K562 (cell line): ENCODE measurements at regions not wholly inside any gene's neighbourhood (a gene's known extent, or its start where the extent isn't known, plus 50 kb on each side); places are given as distances from the start of the nearest gene placed in this dataset.

Experiments
- FOSL1 ChIP-seq: fragments of 200-800 bp; sonication (Bioruptor generic); conservative IDR thresholded peaks from 2 replicates; pipeline ENCODE4 v1.6.1; 2016; ENCODE audit warnings: missing genetic modification characterization, missing compliant biosample characterization
- MCM2 ChIP-seq: fragments of 450-650 bp; IDR thresholded peaks from 2 replicates; pipeline ENCODE4 v1.6.1; 2017; ENCODE audit warnings: low read depth, mild to moderate bottlenecking
- POLR2AphosphoS5 ChIP-seq: IDR thresholded peaks from 2 replicates; pipeline ENCODE4 v1.6.1; 2011; ENCODE audit warnings: mild to moderate bottlenecking, low read depth, low read length, moderate library complexity; ENCODE audit not compliant: control insufficient read depth, insufficient read depth
- RCOR1 ChIP-seq, 2 experiments: IDR thresholded peaks; 2 replicates each; pipeline ENCODE4 v1.6.1; 2012; ENCODE audit warnings: low read depth in 2 of 2, low read length in 2 of 2, borderline replicate concordance in 1 of 2, improper control_type of control experiment in 1 of 2
- SMAD2 ChIP-seq: fragments of 150-350 bp; IDR thresholded peaks from 2 replicates; pipeline ENCODE4 v1.6.1; 2014; ENCODE audit warnings: low read depth, mild to moderate bottlenecking, low read length
- TCF7 ChIP-seq: sonication (generic); IDR thresholded peaks from 2 replicates; pipeline ENCODE4 v1.6.1; 2016; ENCODE audit warnings: antibody characterized with exemption, borderline replicate concordance
- YBX1 ChIP-seq: fragments of 450-650 bp; IDR thresholded peaks from 2 replicates; pipeline ENCODE4 v1.7.1; 2016; ENCODE audit warnings: mild to moderate bottlenecking
- ZBTB33 ChIP-seq: sonication (generic); formaldehyde crosslinking; IDR thresholded peaks from 2 replicates; pipeline ENCODE4 v1.8.1; 2023; ENCODE audit warnings: mild to moderate bottlenecking, missing genetic modification reagents
- ZNF124 ChIP-seq: sonication (generic); formaldehyde crosslinking; IDR thresholded peaks from 2 replicates; pipeline ENCODE4 v1.8.1; 2022; ENCODE audit warnings: missing genetic modification reagents
- TF ChIP-seq, protein P1 (sequence below), 3 experiments: IDR thresholded peaks in 2 of 3; conservative IDR thresholded peaks in 1 of 3; 2 replicates each; pipeline ENCODE4 v1.5.1; 2011 to 2012; ENCODE audit warnings: low read length in 3 of 3, mild to moderate bottlenecking in 3 of 3, control low read depth in 2 of 3, improper control_type of control experiment in 1 of 3, inconsistent platforms in 1 of 3, low read depth in 1 of 3, mixed read lengths in 1 of 3, moderate library complexity in 1 of 3; ENCODE audit not compliant: insufficient read depth in 2 of 3

DNA sequence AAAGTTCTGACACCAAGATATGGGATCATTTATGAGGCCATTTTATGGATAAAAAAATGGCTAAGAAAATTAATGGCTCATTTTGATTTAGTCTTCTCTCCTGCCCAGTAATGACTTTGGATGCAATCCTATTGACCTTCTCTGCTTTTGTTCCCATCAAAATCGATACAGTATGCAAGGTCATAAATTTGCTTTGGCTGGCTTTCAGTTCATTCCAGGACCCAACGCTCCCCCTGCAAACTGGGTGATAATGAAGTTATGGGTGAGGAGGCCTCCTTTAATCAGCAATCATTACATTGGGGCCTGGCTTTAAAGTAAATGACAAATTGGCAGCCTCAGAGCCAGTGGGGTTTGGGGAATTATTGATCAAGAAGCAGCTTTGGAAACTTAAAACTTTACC is 351.8 kb upstream of the GYPC start:
- TF ChIP-seq TCF7 (no peak), ZNF124 (CRISPR knock-in tag) (no peak), MCM2 (no peak), YBX1 (no peak), SMAD2 (no peak), RCOR1 (IDR thresholded peaks at IDR 0.05; ENCODE audit: borderline replicate concordance in 1 of 2, low read depth in 2 of 2, low read length in 2 of 2) (no peak), ZBTB33 (no peak), FOSL1 (tag) (no peak), POLR2AphosphoS5 (no peak)
- TF ChIP-seq, protein P1, sequence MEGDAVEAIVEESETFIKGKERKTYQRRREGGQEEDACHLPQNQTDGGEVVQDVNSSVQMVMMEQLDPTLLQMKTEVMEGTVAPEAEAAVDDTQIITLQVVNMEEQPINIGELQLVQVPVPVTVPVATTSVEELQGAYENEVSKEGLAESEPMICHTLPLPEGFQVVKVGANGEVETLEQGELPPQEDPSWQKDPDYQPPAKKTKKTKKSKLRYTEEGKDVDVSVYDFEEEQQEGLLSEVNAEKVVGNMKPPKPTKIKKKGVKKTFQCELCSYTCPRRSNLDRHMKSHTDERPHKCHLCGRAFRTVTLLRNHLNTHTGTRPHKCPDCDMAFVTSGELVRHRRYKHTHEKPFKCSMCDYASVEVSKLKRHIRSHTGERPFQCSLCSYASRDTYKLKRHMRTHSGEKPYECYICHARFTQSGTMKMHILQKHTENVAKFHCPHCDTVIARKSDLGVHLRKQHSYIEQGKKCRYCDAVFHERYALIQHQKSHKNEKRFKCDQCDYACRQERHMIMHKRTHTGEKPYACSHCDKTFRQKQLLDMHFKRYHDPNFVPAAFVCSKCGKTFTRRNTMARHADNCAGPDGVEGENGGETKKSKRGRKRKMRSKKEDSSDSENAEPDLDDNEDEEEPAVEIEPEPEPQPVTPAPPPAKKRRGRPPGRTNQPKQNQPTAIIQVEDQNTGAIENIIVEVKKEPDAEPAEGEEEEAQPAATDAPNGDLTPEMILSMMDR (IDR thresholded peaks at IDR 0.05 in 2 of 3, conservative IDR thresholded peaks at IDR 0.05 in 1 of 3; ENCODE audit: insufficient read depth in 2 of 3, low read depth in 1 of 3, low read length in 3 of 3), result no peak
